Right cardiac atrium (tissue), 5 donors: ENCODE measurements at regions not wholly inside any gene's neighbourhood (a gene's known extent, or its start where the extent isn't known, plus 50 kb on each side); places are given as distances from the start of the nearest gene placed in this dataset.

Source experiments
- ATAC-seq, 2 donors: fragments of 200-7000 bp; cut with Tn5 transposase; one replicate each; pipeline versions ENCODE4 v1.8.0 to v1.9.1; 2020; ENCODE audit warnings: moderate library complexity in 2 of 2, mild to moderate bottlenecking in 1 of 2
- DNase-seq, 3 donors: peaks; one replicate each; pipeline ENCODE4 v3.0.0-alpha.2; 2020
- H3K27ac ChIP-seq: one replicate; pipeline ENCODE4 v1.5.1; 2013; ENCODE audit warnings: mild to moderate bottlenecking, low read length, control low read depth, moderate library complexity
- H3K27me3 ChIP-seq: one replicate; pipeline ENCODE4 v1.6.1; 2013; ENCODE audit not compliant: control insufficient read depth, insufficient read depth
- H3K4me1 ChIP-seq: one replicate; pipeline ENCODE4 v1.6.1; 2013; ENCODE audit warnings: low read length; ENCODE audit not compliant: control insufficient read depth, insufficient read depth
- H3K4me3 ChIP-seq: one replicate; pipeline ENCODE4 v1.5.1; 2013; ENCODE audit warnings: low read length, control low read depth
- H3K9me3 ChIP-seq: one replicate; pipeline ENCODE4 v1.6.1; 2013; ENCODE audit warnings: low read length; ENCODE audit not compliant: control insufficient read depth
- WGBS: extraction: QIAGEN DNeasy Blood & Tissue Kit; methylation state at CpG from one replicate; pipeline ENCODE4 v1.1.7; 2013; 5-methylcytosine and 5-hydroxymethylcytosine counted together
- intact Hi-C, 4 donors: fragments of 100-400 bp; cut with DNase I; formaldehyde crosslinking; loops; one replicate each; pipeline versions ENCODE4 v1.11.0 to v1.14.0; 2022 to 2023
- donor health status: healthy with polysubstance abuse.
- donor health status: DM: no; HTN: yes; CAD: no.
- donor health status: DM: no; HTN: no; CAD: no.
- donor health status: DM: no; HTN: yes; CAD: no; lungs with severe emphysema.
- donor health status: DM: yes; HTN: yes; CAD: no.

GRCh38 chr19:32241306-32241705 is 104.1 kb upstream of the ZNF507 start:
- Histone ChIP-seq H3K9me3 (no peaks in the 10 kb centered on the region), H3K4me1 (no peaks in the 10 kb centered on the region), H3K27ac (no peak overlapping the region), H3K27me3 (peaks cover 2% of the 10 kb centered on the region), H3K4me3 (no peak overlapping the region)
- ATAC-seq = no peak
- DNase-seq = no peak
- intact Hi-C loops = no loop called here
- WGBS = 79% methylated on average over 8 of the region's 8 CpGs

GRCh38 chr19:32241932-32242710 is 103.3 kb upstream of the ZNF507 start:
- Histone ChIP-seq H3K9me3 (no peaks in the 10 kb centered on the region), H3K4me3 (no peak overlapping the region), H3K4me1 (no peaks in the 10 kb centered on the region), H3K27me3 (peaks cover 2% of the 10 kb centered on the region), H3K27ac (no peak overlapping the region)
- ATAC-seq = no peak
- no peak for DNase-seq
- WGBS = 80% methylated on average over 21 of the region's 21 CpGs
- intact Hi-C loops = no loop called here

GRCh38 chr19:32246006-32246405 is 99.4 kb upstream of the ZNF507 start:
- 28% methylated on average over 5 of the region's 5 CpGs for WGBS

GRCh38 chr19:32251634-32252332 is 93.6 kb upstream of the ZNF507 start:
- no peak overlapping the region for H3K27ac ChIP-seq
- WGBS = 85% methylated on average over 18 of the region's 18 CpGs
- no peaks in the 10 kb centered on the region for H3K27me3 ChIP-seq
- DNase-seq (no peak), ATAC-seq (no peak)
- H3K4me1 ChIP-seq = no peaks in the 10 kb centered on the region
- intact Hi-C loops = no loop called here
- H3K4me3 ChIP-seq = no peak overlapping the region
- no peaks in the 10 kb centered on the region for H3K9me3 ChIP-seq

More at GRCh38 chr19:32246006-32246405, 99.4 kb upstream of the ZNF507 start:
- Histone ChIP-seq H3K4me3 (no peak overlapping the region), H3K27ac (no peak overlapping the region), H3K4me1 (no peaks in the 10 kb centered on the region), H3K27me3 (no peaks in the 10 kb centered on the region), H3K9me3 (no peaks in the 10 kb centered on the region)
- ATAC-seq (no peak), DNase-seq (no peak)
- intact Hi-C loops = no loop called here

- no peaks in the 10 kb centered on the region for H3K9me3 ChIP-seq
- ATAC-seq (no peak), DNase-seq (no peak)
- intact Hi-C loops = no loop called here
- no peaks in the 10 kb centered on the region for H3K4me1 ChIP-seq
- 78% methylated on average over 11 of the region's 11 CpGs for WGBS
- no peak overlapping the region for H3K27ac ChIP-seq
- H3K27me3 ChIP-seq = no peaks in the 10 kb centered on the region
- H3K4me3 ChIP-seq = no peak overlapping the region
Measured at GRCh38 chr19:32252333-32252669, 93.1 kb upstream of the ZNF507 start.

- H3K4me1 ChIP-seq = no peaks in the 10 kb centered on the region
- H3K27ac ChIP-seq = no peak overlapping the region
- 80% methylated on average over 30 of the region's 30 CpGs for WGBS
- intact Hi-C loops = no loop called here
- H3K9me3 ChIP-seq = no peaks in the 10 kb centered on the region
- ATAC-seq (no peak), DNase-seq (no peak)
- H3K27me3 ChIP-seq = no peaks in the 10 kb centered on the region
- H3K4me3 ChIP-seq = no peak overlapping the region
Measured at GRCh38 chr19:32253683-32254508, 91.5 kb upstream of the ZNF507 start.

- intact Hi-C loops = no loop called here
- H3K27me3 ChIP-seq = no peaks in the 10 kb centered on the region
- WGBS = 66% methylated on average over 6 of the region's 6 CpGs
Measured at GRCh38 chr19:32254509-32254890, 90.9 kb upstream of the ZNF507 start.

GRCh38 chr19:32255536-32256295 is 89.7 kb upstream of the ZNF507 start:
- Histone ChIP-seq H3K4me3 (no peak overlapping the region), H3K27ac (no peak overlapping the region), H3K4me1 (no peaks in the 10 kb centered on the region), H3K9me3 (no peaks in the 10 kb centered on the region), H3K27me3 (no peaks in the 10 kb centered on the region)
- intact Hi-C loops = no loop called here
- no peak for ATAC-seq
- WGBS = 76% methylated on average over 8 of the region's 8 CpGs
- DNase-seq = no peak

More at GRCh38 chr19:32254509-32254890, 90.9 kb upstream of the ZNF507 start:
- Histone ChIP-seq H3K9me3 (no peaks in the 10 kb centered on the region), H3K27ac (no peak overlapping the region), H3K4me1 (no peaks in the 10 kb centered on the region), H3K4me3 (no peak overlapping the region)
- ATAC-seq (no peak), DNase-seq (no peak)

- intact Hi-C loops = no loop called here
- Histone ChIP-seq H3K4me1 (no peaks in the 10 kb centered on the region), H3K4me3 (no peak overlapping the region), H3K27me3 (no peaks in the 10 kb centered on the region), H3K27ac (no peak overlapping the region), H3K9me3 (no peaks in the 10 kb centered on the region)
- no peak for DNase-seq
- WGBS = 78% methylated on average over 15 of the region's 15 CpGs
- no peak for ATAC-seq
Measured at GRCh38 chr19:32256341-32256975, 89.0 kb upstream of the ZNF507 start.

GRCh38 chr19:32257326-32258073 is 87.9 kb upstream of the ZNF507 start:
- Histone ChIP-seq H3K4me3 (no peak overlapping the region), H3K27me3 (no peaks in the 10 kb centered on the region), H3K4me1 (no peaks in the 10 kb centered on the region)

More at GRCh38 chr19:32257326-32258073, 87.9 kb upstream of the ZNF507 start:
- Histone ChIP-seq H3K9me3 (no peaks in the 10 kb centered on the region), H3K27ac (no peak overlapping the region)
- intact Hi-C loops = no loop called here
- WGBS = 83% methylated on average over 12 of the region's 12 CpGs
- ATAC-seq (no peak), DNase-seq (no peak)
